ENCODE measurements at regions not wholly inside any gene's neighbourhood (a gene's known extent, or its start where the extent isn't known, plus 50 kb on each side); places are given as distances from the start of the nearest gene placed in this dataset.

- Mint-ChIP-seq H3K4me3 (no peak overlapping the region), H3K27me3 (ENCODE audit: low read depth) (peaks cover 22% of the 10 kb centered on the region), H3K27ac (ENCODE audit: unreplicated experiment) (no peak overlapping the region), H3K9me3 (peaks cover 3% of the 10 kb centered on the region), H3K36me3 (ENCODE audit: low read depth) (no peaks in the 10 kb centered on the region), H3K4me1 (peaks cover 5% of the 10 kb centered on the region)
- no peak for DNase-seq (ENCODE audit: low read depth, low spot score)
- no peak for TF ChIP-seq CTCF (conservative IDR thresholded peaks at IDR 0.05)
These were observed 82.2 kb upstream of the CDH4 start for GRCh38 chr20:61169874-61170273.

GRCh38 chr20:61170496-61171320, 81.4 kb upstream of the CDH4 start:
- Mint-ChIP-seq H3K27me3 (ENCODE audit: low read depth) (peaks cover 22% of the 10 kb centered on the region), H3K36me3 (ENCODE audit: low read depth) (no peaks in the 10 kb centered on the region), H3K4me1 (peaks cover 5% of the 10 kb centered on the region), H3K9me3 (peaks cover 3% of the 10 kb centered on the region), H3K4me3 (no peak overlapping the region), H3K27ac (ENCODE audit: unreplicated experiment) (no peak overlapping the region)
- DNase-seq (ENCODE audit: low read depth, low spot score) = no peak
- TF ChIP-seq CTCF (conservative IDR thresholded peaks at IDR 0.05) = no peak

- Mint-ChIP-seq H3K4me3 (no peak overlapping the region), H3K27ac (ENCODE audit: unreplicated experiment) (no peak overlapping the region), H3K36me3 (ENCODE audit: low read depth) (no peaks in the 10 kb centered on the region), H3K27me3 (ENCODE audit: low read depth) (peaks cover 19% of the 10 kb centered on the region), H3K9me3 (peaks cover 3% of the 10 kb centered on the region), H3K4me1 (peaks cover 5% of the 10 kb centered on the region)
- DNase-seq (ENCODE audit: low read depth, low spot score) = no peak
- no peak for TF ChIP-seq CTCF (conservative IDR thresholded peaks at IDR 0.05)
These were observed 78.8 kb upstream of the CDH4 start for GRCh38 chr20:61173267-61173666.

GRCh38 chr20:61173961-61174725, 77.9 kb upstream of the CDH4 start:
- Mint-ChIP-seq H3K9me3 (peaks cover 3% of the 10 kb centered on the region), H3K27me3 (ENCODE audit: low read depth) (peaks cover 23% of the 10 kb centered on the region), H3K4me1 (peaks cover 5% of the 10 kb centered on the region), H3K27ac (ENCODE audit: unreplicated experiment) (no peak overlapping the region), H3K4me3 (no peak overlapping the region), H3K36me3 (ENCODE audit: low read depth) (no peaks in the 10 kb centered on the region)
- TF ChIP-seq CTCF (conservative IDR thresholded peaks at IDR 0.05) = no peak
- DNase-seq (ENCODE audit: low read depth, low spot score) = no peak

GRCh38 chr20:61176874-61177273, 75.2 kb upstream of the CDH4 start:
- Mint-ChIP-seq H3K9me3 (no peaks in the 10 kb centered on the region), H3K4me1 (no peaks in the 10 kb centered on the region), H3K27ac (ENCODE audit: unreplicated experiment) (no peak overlapping the region)

More at GRCh38 chr20:61176874-61177273, 75.2 kb upstream of the CDH4 start:
- no peak for TF ChIP-seq CTCF (conservative IDR thresholded peaks at IDR 0.05)
- H3K4me3 Mint-ChIP-seq = no peak overlapping the region
- no peaks in the 10 kb centered on the region for H3K36me3 Mint-ChIP-seq (ENCODE audit: low read depth)
- H3K27me3 Mint-ChIP-seq (ENCODE audit: low read depth) = peaks cover 11% of the 10 kb centered on the region
- no peak for DNase-seq (ENCODE audit: low read depth, low spot score)

Measured in neural crest cell (in vitro differentiated cells).